ENCODE measurements at regions not wholly inside any gene's neighbourhood (a gene's known extent, or its start where the extent isn't known, plus 50 kb on each side); places are given as distances from the start of the nearest gene placed in this dataset.

GRCh38 chr4:77220828-77221613, 64.0 kb downstream of the CCNG2 start:
- no peak for TF ChIP-seq CTCF (IDR thresholded peaks at IDR 0.05; ENCODE audit: extremely low read depth in 1 of 2, insufficient read depth in 1 of 2, low read depth in 1 of 2, low read length in 2 of 2)
- no peak for TF ChIP-seq POLR2A (IDR thresholded peaks at IDR 0.05; ENCODE audit: low read depth, low read length)

All from endothelial cell of umbilical vein (primary cell).